OCI-LY1 (cell line): ENCODE measurements at regions not wholly inside any gene's neighbourhood (a gene's known extent, or its start where the extent isn't known, plus 50 kb on each side); places are given as distances from the start of the nearest gene placed in this dataset.

Experiments used
- H2AFZ ChIP-seq: fragments of 200-600 bp; sonication (generic), shearing (Covaris generic); 2 replicates; pipeline ENCODE4 v1.6.0; 2014; ENCODE audit warnings: antibody characterized with exemption, mild to moderate bottlenecking, low read length
- H3F3A ChIP-seq: fragments of 200-600 bp; sonication (generic), shearing (Covaris generic); 2 replicates; pipeline ENCODE4 v1.6.0; 2014; ENCODE audit warnings: mild to moderate bottlenecking, antibody characterized with exemption, low read length, moderate library complexity; ENCODE audit not compliant: insufficient read depth
- H3K27ac ChIP-seq: fragments of 200-600 bp; sonication (generic); 2 replicates; pipeline ENCODE4 v1.5.1; 2014; ENCODE audit warnings: low read length, mixed run types, mild to moderate bottlenecking, low read depth; ENCODE audit not compliant: poor library complexity, severe bottlenecking
- H3K27me3 ChIP-seq: fragments of 200-600 bp; sonication (generic); 2 replicates; pipeline ENCODE4 v1.6.0; 2014; ENCODE audit warnings: antibody characterized with exemption, mild to moderate bottlenecking, low read length, moderate library complexity; ENCODE audit not compliant: insufficient read depth
- H3K36me3 ChIP-seq: fragments of 200-600 bp; sonication (generic); 2 replicates; pipeline ENCODE4 v1.6.1; 2014; ENCODE audit warnings: mild to moderate bottlenecking, antibody characterized with exemption, low read length, moderate library complexity, mixed read lengths; ENCODE audit not compliant: insufficient read depth
- H3K4me1 ChIP-seq: fragments of 200-600 bp; sonication (generic); 2 replicates; pipeline ENCODE4 v1.5.1; 2014; ENCODE audit warnings: mild to moderate bottlenecking, low read length, moderate library complexity; ENCODE audit not compliant: insufficient read depth, severe bottlenecking
- H3K4me2 ChIP-seq: fragments of 200-600 bp; sonication (generic), shearing (Covaris generic); 2 replicates; pipeline ENCODE4 v1.6.1; 2014; ENCODE audit warnings: low read length
- H3K4me3 ChIP-seq: fragments of 200-600 bp; sonication (generic); 2 replicates; pipeline ENCODE4 v1.5.1; 2014; ENCODE audit warnings: low read length, low read depth, mild to moderate bottlenecking, mixed read lengths; ENCODE audit not compliant: poor library complexity, severe bottlenecking
- H3K79me2 ChIP-seq: fragments of 200-600 bp; shearing (Covaris generic); 2 replicates; pipeline ENCODE4 v1.6.1; 2016; ENCODE audit warnings: mixed run types, low read length, mixed read lengths; ENCODE audit not compliant: insufficient read depth
- H3K9ac ChIP-seq: fragments of 200-600 bp; sonication (generic), shearing (Covaris generic); 2 replicates; pipeline ENCODE4 v1.6.1; 2014; ENCODE audit warnings: mild to moderate bottlenecking, low read length, mixed read lengths
- H3K9me2 ChIP-seq: fragments of 200-600 bp; sonication (generic), shearing (Covaris generic); 2 replicates; pipeline ENCODE4 v1.6.1; 2014; ENCODE audit warnings: low read depth, mild to moderate bottlenecking, low read length, mixed read lengths
- H3K9me3 ChIP-seq: fragments of 200-600 bp; shearing (Covaris generic); 2 replicates; pipeline ENCODE4 v1.6.1; 2014; ENCODE audit warnings: low read length, mixed read lengths
- H4K20me1 ChIP-seq: fragments of 200-600 bp; sonication (generic), shearing (Covaris generic); 2 replicates; pipeline ENCODE4 v1.6.0; 2016; ENCODE audit warnings: mild to moderate bottlenecking, low read length; ENCODE audit not compliant: insufficient read depth
- EZH2 ChIP-seq: fragments of 200-600 bp; sonication (generic), shearing (Covaris generic); IDR thresholded peaks from 2 replicates; pipeline ENCODE4 v1.8.0; 2017; ENCODE audit warnings: borderline replicate concordance, mixed run types, mild to moderate bottlenecking, antibody characterized with exemption, low read length, moderate library complexity, mixed read lengths
- TF ChIP-seq, protein P1 (sequence below): fragments of 200-600 bp; sonication (generic), shearing (Covaris generic); IDR thresholded peaks from 2 replicates; pipeline ENCODE4 v1.5.1; 2017; ENCODE audit warnings: mild to moderate bottlenecking, antibody characterized with exemption, low read length, moderate library complexity, mixed read lengths

DNA sequence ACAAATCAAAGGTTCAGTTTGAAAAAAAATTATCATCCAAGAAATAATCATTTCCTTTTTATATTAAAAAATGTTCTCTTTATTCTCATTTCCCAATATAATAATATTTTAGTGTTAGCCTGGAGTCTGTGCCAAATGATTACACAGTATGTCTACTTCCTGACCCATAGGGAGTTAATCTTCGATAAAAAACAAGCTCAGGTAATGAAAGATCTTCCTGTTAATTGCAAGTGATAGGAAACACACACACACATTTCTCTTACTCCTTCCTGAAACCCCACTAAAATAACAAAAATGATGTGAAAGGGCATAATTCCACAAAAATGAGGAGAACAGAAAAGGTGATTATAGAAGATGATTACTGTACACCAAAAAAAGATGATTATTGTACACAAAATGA lies 123.5 kb upstream of the CXADR start:
- Histone ChIP-seq H3F3A (no peaks in the 10 kb centered on the region), H3K4me1 (no peaks in the 10 kb centered on the region), H3K4me2 (no peak overlapping the region), H2AFZ (no peak overlapping the region), H3K4me3 (no peak overlapping the region), H3K9me2 (no peaks in the 10 kb centered on the region), H4K20me1 (no peaks in the 10 kb centered on the region), H3K27ac (no peak overlapping the region), H3K27me3 (no peaks in the 10 kb centered on the region), H3K9ac (no peak overlapping the region), H3K79me2 (no peaks in the 10 kb centered on the region), H3K9me3 (no peaks in the 10 kb centered on the region), H3K36me3 (no peaks in the 10 kb centered on the region)
- TF ChIP-seq EZH2, result no peak
- TF ChIP-seq, protein P1, sequence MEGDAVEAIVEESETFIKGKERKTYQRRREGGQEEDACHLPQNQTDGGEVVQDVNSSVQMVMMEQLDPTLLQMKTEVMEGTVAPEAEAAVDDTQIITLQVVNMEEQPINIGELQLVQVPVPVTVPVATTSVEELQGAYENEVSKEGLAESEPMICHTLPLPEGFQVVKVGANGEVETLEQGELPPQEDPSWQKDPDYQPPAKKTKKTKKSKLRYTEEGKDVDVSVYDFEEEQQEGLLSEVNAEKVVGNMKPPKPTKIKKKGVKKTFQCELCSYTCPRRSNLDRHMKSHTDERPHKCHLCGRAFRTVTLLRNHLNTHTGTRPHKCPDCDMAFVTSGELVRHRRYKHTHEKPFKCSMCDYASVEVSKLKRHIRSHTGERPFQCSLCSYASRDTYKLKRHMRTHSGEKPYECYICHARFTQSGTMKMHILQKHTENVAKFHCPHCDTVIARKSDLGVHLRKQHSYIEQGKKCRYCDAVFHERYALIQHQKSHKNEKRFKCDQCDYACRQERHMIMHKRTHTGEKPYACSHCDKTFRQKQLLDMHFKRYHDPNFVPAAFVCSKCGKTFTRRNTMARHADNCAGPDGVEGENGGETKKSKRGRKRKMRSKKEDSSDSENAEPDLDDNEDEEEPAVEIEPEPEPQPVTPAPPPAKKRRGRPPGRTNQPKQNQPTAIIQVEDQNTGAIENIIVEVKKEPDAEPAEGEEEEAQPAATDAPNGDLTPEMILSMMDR, result no peak

DNA sequence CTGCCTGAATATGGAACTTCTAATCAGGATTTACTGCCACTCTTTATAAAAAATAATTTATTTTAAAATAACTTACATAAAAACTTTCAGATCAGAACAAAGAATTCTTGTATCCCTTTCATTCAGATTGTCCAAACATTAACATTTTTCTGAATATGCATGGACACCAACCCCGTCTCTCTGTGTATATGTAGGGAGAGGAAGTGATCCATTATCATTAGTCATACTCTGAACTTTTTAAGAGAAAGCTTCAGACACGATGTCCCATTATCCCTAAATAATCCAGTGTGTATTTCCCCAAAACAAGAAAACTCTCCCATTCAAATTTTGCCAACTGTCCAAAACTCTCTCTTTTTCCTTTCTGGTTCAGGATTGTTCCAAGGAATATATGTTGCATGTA lies 122.3 kb upstream of the CXADR start:
- H3K9me2 ChIP-seq, result no peaks in the 10 kb centered on the region
- H3K4me2 ChIP-seq, result no peak overlapping the region
- TF ChIP-seq, protein P1, result no peak
- TF ChIP-seq EZH2, result no peak
- no peaks in the 10 kb centered on the region for H4K20me1 ChIP-seq
- no peak overlapping the region for H3K9ac ChIP-seq
- no peak overlapping the region for H3K4me3 ChIP-seq
- H3K27me3 ChIP-seq, result no peaks in the 10 kb centered on the region
- no peak overlapping the region for H3K27ac ChIP-seq
- no peak overlapping the region for H2AFZ ChIP-seq
- no peaks in the 10 kb centered on the region for H3K4me1 ChIP-seq
- H3F3A ChIP-seq, result no peaks in the 10 kb centered on the region
- no peaks in the 10 kb centered on the region for H3K36me3 ChIP-seq
- no peaks in the 10 kb centered on the region for H3K9me3 ChIP-seq
- H3K79me2 ChIP-seq, result no peaks in the 10 kb centered on the region

DNA sequence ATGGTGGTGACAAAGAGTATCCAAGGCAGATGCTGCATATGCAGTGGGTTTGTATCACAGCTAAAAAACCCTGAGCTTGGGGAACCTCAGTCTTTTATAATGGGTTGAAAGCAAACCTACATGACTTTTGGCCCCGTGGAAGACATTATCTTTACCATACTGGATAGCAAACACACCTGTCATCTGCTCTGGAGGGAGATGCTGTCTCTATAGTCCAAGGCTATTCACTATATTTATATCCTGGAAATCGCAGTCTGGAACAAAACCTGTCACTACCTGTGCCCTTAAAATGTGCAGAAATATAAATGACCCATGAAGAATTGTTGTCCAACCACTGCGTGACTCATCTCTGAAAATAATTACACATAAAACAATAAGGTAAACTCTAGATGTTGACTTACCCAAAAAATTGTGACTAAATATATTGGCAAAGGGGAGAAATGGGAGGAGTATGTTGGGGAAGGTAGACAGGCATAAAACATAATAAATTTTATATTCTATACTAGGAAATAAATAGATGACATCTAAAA lies 121.0 kb upstream of the CXADR start:
- Histone ChIP-seq H3K27me3 (no peaks in the 10 kb centered on the region), H3K4me1 (no peaks in the 10 kb centered on the region), H2AFZ (no peak overlapping the region), H3K36me3 (no peaks in the 10 kb centered on the region), H3K9me3 (no peaks in the 10 kb centered on the region), H3K79me2 (no peaks in the 10 kb centered on the region), H3K27ac (no peak overlapping the region), H4K20me1 (no peaks in the 10 kb centered on the region), H3K9ac (no peak overlapping the region), H3K4me3 (no peak overlapping the region), H3K9me2 (no peaks in the 10 kb centered on the region), H3K4me2 (no peak overlapping the region), H3F3A (no peaks in the 10 kb centered on the region)
- TF ChIP-seq, protein P1, result no peak
- TF ChIP-seq EZH2, result no peak
